ENCODE measurements at regions not wholly inside any gene's neighbourhood (a gene's known extent, or its start where the extent isn't known, plus 50 kb on each side); places are given as distances from the start of the nearest gene placed in this dataset.

DNA sequence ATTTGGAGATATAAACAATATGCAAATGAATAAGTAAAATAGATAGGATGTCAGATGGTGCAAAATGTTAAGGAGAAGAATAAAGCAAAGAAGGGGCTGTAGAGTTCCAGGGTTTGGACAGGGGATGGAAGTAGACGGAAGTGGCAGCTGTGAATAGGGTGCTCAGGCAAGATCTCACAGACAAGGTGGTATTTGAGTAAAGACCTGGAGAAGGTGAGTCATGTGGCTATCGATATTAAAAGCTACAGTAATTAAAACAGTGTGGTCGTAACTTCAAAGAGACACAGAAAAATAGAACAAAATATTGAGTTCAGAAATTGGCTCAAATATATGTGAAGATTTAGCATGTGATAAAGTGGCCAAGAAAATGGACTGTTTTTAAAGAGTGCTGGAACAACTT lies 61.3 kb upstream of the SLC38A2 start (continued):
- TF ChIP-seq, protein P1, sequence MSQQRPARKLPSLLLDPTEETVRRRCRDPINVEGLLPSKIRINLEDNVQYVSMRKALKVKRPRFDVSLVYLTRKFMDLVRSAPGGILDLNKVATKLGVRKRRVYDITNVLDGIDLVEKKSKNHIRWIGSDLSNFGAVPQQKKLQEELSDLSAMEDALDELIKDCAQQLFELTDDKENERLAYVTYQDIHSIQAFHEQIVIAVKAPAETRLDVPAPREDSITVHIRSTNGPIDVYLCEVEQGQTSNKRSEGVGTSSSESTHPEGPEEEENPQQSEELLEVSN (IDR thresholded peaks at IDR 0.05), result no peak
- TF ChIP-seq NANOG (IDR thresholded peaks at IDR 0.05; ENCODE audit: insufficient read depth, low read depth, low read length, poor library complexity, severe bottlenecking) (no peak), NRF1 (IDR thresholded peaks at IDR 0.05; ENCODE audit: low read depth, low read length) (no peak), KDM4A (IDR thresholded peaks at IDR 0.05; ENCODE audit: low read depth, low read length, severe bottlenecking) (no peak), FOSL1 (IDR thresholded peaks at IDR 0.05; ENCODE audit: insufficient read depth, low read depth, low read length) (no peak), RAD21 (IDR thresholded peaks at IDR 0.05 in 1 of 2, conservative IDR thresholded peaks at IDR 0.05 in 1 of 2; ENCODE audit: low read depth in 2 of 2, low read length in 2 of 2) (no peak), POLR2A (IDR thresholded peaks at IDR 0.05; ENCODE audit: control extremely low read depth in 1 of 2, low read depth in 2 of 2, low read length in 2 of 2) (no peak)
